Body of pancreas (tissue), 4 donors: ENCODE measurements at regions not wholly inside any gene's neighbourhood (a gene's known extent, or its start where the extent isn't known, plus 50 kb on each side); places are given as distances from the start of the nearest gene placed in this dataset.

ENCODE experiments used
- POLR2A ChIP-seq, 3 donors: fragments of 450-650 bp; IDR thresholded peaks; one replicate each; pipeline ENCODE4 v1.6.1; 2016; ENCODE audit warnings: antibody characterized with exemption in 3 of 3, mild to moderate bottlenecking in 2 of 3
- TF ChIP-seq, protein P1 (sequence below), 7 experiments: fragments of 450-650 bp in 4 of 7; fragments of 200-600 bp in 3 of 7; sonication (generic) in 3 of 7; IDR thresholded peaks; one replicate each; pipeline ENCODE4 v1.5.1; 2016 to 2019; ENCODE audit warnings: antibody characterized with exemption in 7 of 7

GRCh38 chr22:48539261-48539660 lies 1288.4 kb downstream of the BRD1 start:
- TF ChIP-seq, protein P1, sequence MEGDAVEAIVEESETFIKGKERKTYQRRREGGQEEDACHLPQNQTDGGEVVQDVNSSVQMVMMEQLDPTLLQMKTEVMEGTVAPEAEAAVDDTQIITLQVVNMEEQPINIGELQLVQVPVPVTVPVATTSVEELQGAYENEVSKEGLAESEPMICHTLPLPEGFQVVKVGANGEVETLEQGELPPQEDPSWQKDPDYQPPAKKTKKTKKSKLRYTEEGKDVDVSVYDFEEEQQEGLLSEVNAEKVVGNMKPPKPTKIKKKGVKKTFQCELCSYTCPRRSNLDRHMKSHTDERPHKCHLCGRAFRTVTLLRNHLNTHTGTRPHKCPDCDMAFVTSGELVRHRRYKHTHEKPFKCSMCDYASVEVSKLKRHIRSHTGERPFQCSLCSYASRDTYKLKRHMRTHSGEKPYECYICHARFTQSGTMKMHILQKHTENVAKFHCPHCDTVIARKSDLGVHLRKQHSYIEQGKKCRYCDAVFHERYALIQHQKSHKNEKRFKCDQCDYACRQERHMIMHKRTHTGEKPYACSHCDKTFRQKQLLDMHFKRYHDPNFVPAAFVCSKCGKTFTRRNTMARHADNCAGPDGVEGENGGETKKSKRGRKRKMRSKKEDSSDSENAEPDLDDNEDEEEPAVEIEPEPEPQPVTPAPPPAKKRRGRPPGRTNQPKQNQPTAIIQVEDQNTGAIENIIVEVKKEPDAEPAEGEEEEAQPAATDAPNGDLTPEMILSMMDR (IDR thresholded peaks at IDR 0.05): no peak
- no peak for TF ChIP-seq POLR2A (IDR thresholded peaks at IDR 0.05)
